ENCODE measurements at regions not wholly inside any gene's neighbourhood (a gene's known extent, or its start where the extent isn't known, plus 50 kb on each side); places are given as distances from the start of the nearest gene placed in this dataset.

GRCh38 chrX:43513085-43513484 lies 143.0 kb upstream of the MAOA start:
- TF ChIP-seq, protein P1, sequence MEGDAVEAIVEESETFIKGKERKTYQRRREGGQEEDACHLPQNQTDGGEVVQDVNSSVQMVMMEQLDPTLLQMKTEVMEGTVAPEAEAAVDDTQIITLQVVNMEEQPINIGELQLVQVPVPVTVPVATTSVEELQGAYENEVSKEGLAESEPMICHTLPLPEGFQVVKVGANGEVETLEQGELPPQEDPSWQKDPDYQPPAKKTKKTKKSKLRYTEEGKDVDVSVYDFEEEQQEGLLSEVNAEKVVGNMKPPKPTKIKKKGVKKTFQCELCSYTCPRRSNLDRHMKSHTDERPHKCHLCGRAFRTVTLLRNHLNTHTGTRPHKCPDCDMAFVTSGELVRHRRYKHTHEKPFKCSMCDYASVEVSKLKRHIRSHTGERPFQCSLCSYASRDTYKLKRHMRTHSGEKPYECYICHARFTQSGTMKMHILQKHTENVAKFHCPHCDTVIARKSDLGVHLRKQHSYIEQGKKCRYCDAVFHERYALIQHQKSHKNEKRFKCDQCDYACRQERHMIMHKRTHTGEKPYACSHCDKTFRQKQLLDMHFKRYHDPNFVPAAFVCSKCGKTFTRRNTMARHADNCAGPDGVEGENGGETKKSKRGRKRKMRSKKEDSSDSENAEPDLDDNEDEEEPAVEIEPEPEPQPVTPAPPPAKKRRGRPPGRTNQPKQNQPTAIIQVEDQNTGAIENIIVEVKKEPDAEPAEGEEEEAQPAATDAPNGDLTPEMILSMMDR (IDR thresholded peaks at IDR 0.05; ENCODE audit: borderline replicate concordance, extremely low read depth, low read length, poor library complexity, severe bottlenecking) = no peak
- no peak for TF ChIP-seq EZH2 (IDR thresholded peaks at IDR 0.05; ENCODE audit: borderline replicate concordance, low read depth, low read length, severe bottlenecking)
